NCI-H2171 (cell line): ENCODE measurements at regions not wholly inside any gene's neighbourhood (a gene's known extent, or its start where the extent isn't known, plus 50 kb on each side); places are given as distances from the start of the nearest gene placed in this dataset.
"Not testable (repeated sequence)": the region's sequence is repeated elsewhere in the genome, so short reads cannot be mapped to it uniquely, and the experiment has no call there.

Source experiments
- DNase-seq: peaks from one replicate; lab custom pipeline; 2025; lab: John Stamatoyannopoulos, UW

DNA sequence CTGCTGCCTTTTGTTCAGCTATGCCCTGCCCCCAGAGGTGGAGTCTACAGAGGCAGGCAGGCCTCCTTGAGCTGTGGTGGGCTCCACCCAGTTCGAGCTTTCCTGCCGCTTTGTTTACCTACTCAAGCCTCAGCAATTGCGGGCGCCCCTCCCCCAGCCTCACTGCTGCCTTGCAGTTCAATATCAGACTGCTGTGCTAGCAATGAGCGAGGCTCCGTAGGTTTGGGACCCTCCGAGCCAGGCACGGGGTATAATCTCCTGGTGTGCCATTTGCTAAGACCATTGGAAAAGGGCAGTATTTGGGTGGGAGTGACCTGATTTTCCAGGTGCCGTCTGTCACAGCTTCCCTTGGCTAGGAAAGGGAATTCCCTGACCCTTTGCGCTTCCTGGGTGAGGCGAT is 51.9 kb downstream of the DIPK2A start:
- not testable (repeated sequence) for DNase-seq

- DNase-seq: no peak
These were observed 57.3 kb downstream of the DIPK2A start for GRCh38 chr3:144028798-144029411.

DNA sequence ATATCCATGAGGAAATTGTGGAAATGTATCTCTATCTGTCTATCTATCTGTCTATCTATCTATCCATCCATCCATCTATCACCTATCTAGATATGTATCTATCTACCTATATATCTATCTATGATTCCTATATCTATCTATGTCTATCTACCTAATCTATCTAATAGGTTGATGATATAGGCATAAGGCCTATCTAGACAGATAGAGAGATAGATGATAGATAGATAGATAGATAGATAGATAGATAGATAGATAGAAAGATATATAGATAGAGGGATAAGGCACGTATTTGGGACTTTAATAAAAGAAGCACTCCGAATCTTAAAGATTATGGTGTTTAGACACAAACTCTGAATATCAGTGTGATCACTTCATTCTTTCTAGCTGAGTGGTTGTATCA is 58.1 kb downstream of the DIPK2A start:
- no peak for DNase-seq

DNA sequence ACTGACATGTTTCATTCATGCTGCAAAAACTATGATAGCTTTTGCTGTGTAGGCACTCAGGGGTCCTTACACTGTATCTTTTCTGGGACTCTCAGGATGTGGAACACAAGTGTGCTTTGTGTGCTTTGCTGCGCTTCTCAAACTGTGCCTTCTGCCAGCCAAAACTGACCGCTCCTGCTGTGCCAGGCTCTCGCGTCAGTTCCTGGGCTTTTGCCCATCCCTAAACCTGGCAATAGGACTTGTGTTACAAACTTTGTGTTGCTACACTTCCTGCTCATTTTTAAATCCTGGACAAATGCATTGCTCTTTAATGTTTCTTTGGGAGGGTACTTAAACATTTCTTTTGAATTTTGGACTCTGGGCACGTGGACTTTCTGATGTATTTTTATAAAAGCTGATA is 60.3 kb downstream of the DIPK2A start:
- DNase-seq: no peak

DNA sequence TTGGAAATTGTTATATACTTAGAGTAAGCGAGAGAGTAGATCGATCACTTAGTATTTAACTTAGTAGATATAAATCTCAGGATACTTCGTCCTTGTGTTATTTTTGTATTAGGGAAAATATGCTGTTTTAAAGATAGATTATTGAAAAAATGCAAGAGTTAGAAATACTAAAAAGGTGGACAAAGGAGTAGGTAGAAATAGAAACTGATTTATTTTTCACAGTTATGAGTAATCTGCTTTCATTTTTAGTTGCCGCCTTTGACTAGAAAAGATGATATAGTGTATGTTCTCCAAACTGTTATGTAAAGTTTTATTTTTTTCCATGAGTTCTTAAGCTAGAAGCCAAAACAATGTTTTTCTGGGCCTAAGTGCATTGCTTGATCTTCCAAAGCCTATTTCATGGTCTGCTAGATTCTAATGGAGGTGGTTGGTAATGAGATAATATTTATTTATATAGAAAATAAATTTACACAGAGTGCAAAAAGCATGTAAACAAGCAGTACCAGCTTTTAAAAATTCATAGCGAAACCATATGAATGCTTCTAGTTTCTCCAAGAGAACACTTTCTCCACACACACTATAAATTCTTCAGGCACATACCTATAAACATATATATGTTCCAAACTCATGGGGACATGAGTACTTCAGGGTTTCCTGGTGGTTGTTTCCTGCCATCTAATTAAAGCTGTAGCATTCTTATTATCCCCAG is 61.1 kb downstream of the DIPK2A start:
- DNase-seq: no peak

- no peak for DNase-seq
These were observed 61.6 kb downstream of the DIPK2A start for GRCh38 chr3:144033240-144033589.

- no peak for DNase-seq
These were observed 62.2 kb downstream of the DIPK2A start for GRCh38 chr3:144033863-144034262.

- DNase-seq: no peak
These were observed 63.2 kb downstream of the DIPK2A start for GRCh38 chr3:144034715-144035290.

- no peak for DNase-seq
These were observed 64.9 kb downstream of the DIPK2A start for GRCh38 chr3:144036498-144036897.

GRCh38 chr3:144039661-144040060 is 68.0 kb downstream of the DIPK2A start:
- no peak for DNase-seq

DNA sequence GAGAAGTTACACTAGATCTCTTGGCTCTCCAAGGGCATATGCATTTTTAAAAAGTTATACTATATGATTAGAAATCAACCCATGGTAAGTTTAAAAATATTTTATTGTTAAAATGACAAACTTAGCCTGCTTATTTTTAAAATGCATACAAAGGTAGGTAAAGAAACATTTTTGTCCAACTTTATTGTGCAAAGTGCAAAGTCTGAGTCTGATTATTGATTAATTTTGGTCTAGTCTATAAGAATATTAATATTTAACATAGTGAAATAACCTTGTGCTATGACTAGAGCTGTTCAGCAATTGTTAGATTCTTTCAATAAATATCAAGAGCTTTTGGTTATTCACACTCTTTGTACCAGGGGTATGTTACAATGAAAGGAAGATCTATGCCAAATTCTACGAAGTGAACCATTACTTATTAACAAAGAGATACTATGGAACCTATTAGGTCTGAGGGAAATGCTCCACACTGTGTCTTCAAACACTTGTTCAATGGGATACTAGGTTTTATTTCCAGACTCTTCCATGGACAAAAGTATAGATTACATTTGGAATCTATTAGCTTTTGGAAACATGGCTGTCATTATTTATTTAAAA is 70.4 kb downstream of the DIPK2A start:
- no peak for DNase-seq

- no peak for DNase-seq
These were observed 74.1 kb downstream of the DIPK2A start for GRCh38 chr3:144045766-144046165.

DNA sequence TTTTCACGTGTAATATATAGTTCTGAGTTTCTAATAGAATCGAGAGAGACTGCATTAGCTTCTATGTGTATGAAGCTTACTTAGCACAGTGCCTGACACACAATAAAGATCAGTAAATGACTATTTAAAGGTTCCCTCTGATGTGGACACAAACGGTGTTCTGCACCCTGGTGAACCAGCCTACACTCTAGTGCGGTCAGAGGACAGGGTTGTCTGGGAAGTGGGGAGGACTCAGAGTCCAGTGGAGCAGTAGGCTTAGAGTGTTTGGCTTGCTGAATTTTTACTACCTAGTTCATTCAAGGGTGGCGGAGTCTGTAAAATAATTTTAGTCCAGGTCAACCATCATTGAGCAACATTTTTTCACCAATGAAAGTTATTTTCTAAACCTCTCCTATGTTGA is 77.8 kb downstream of the DIPK2A start:
- DNase-seq: no peak

DNA sequence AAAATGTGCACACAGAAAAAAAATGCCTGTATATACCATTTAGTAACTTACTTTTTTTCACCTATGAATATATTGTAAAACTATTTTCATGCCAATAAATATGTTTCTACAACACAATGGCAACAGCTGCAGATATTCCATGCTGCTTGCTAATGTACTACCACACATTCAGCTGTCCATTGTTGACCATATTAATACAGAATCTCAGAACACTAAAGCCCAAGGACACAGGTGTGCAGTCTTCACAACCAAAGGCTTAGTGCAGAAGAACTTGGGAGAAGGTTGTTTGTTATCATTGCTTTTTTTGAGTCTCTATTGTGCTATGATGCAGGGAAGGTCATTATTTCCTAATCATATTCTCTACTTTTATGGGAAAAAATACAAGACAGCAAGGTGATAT is 79.6 kb downstream of the DIPK2A start:
- DNase-seq: no peak

DNA sequence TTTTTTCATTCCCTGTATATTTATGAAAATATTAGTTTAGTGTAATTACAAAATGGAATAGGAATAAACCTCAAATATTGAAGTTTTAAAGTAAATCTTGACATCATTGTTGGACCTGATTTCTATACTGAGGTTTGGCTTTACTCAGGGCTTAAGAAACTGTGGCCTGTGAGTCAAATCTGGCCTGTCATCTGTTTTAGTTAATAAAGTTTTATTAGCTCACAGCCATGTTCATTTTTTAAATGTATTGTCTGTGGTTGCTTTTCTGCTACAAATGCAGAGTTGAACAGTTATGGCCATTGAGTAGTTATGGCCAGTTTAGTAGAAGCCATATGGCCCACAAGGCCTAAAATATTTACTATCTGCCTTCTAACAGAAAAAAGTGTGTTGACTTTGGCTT is 80.7 kb downstream of the DIPK2A start:
- DNase-seq: no peak

- DNase-seq: no peak
These were observed 81.5 kb downstream of the DIPK2A start for GRCh38 chr3:144053121-144053520.

DNA sequence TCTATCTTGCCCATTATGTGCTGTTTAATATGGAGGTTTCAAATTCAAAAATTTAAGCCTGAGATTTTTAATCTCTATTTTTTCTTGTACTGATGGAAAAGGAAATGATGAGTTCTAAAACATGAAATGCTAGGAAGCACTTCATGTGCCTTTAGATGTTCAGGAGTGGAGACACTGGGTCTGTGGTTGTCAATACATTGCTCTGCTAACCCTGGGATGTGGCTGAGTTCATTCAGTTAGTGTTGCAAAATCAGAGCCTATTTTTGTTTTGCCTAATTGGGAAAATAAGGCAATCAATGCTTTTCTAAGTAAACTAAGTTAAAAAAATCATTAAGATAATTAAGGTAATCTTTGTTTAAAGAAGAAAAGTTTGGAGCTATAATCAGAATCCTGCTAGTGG is 83.1 kb downstream of the DIPK2A start:
- DNase-seq: no peak

DNA sequence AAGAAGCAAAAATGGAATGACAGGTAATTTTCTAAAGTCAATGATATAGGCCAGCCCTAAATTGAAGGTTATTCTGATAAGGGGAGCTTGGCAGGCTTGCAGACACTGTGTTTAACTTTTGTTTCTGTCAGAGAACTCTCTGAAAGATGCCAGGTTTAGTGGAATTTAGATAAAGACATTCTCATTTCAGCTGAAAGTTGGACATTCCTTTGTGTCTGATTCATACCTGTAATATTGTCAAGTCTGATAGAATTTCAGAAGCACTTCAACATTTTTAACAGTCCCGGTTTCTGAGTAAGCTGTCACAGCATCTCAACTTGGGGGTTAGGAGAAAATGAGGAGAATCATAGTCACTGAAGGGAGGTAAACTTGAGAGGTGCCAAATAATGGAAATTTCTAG is 84.0 kb downstream of the DIPK2A start:
- no peak for DNase-seq

DNA sequence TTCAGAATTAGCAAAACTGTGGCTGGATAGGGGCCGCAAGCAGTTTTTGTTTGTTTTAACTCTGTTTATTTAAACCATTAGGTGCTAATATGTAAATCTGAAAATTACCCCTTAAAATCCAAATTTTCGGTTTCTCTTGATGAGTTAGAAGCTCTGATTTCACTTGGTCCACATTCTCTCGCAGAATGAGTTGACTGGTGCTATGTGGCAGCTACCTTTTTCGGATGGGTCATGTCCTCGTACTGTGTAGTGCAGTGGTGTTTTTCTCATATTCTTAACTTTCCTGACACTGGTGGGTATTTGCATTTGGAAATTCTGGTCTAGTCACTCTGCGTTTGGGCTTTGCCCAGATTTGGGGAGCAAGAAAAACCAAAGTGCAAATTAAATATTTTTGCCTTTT is 87.1 kb downstream of the DIPK2A start:
- DNase-seq: no peak

GRCh38 chr3:144059481-144059880 is 87.9 kb downstream of the DIPK2A start:
- no peak for DNase-seq

- DNase-seq: no peak
These were observed 89.3 kb downstream of the DIPK2A start for GRCh38 chr3:144060881-144061280.

- no peak for DNase-seq
These were observed 91.7 kb downstream of the DIPK2A start for GRCh38 chr3:144063306-144063705.

DNA sequence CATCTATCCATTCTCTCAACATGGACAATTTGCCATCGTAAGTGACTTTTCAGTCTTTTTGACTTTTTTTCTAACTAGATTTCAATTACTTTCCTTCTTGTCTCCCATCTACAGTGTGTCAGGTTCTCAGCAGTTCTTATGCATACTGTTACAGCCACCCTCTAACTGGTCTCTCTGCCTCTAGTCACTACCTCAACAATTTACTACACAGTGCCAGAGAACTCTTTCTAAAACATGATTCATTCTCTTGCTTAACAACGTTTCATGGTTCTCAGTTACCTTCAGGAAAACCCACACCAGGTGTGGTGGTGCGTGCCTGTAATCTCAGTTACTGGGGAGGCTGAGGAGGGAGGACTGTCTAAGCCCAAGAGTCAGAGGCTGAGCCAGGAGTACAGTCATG is 95.4 kb downstream of the DIPK2A start:
- DNase-seq: no peak
